ENCODE measurements at regions not wholly inside any gene's neighbourhood (a gene's known extent, or its start where the extent isn't known, plus 50 kb on each side); places are given as distances from the start of the nearest gene placed in this dataset.
"Not testable (repeated sequence)": the region's sequence is repeated elsewhere in the genome, so short reads cannot be mapped to it uniquely, and the experiment has no call there.

GRCh38 chr6:163860287-163861081 lies 446.0 kb downstream of the QKI start:
- H3K4me3 ChIP-seq, result no peak overlapping the region
- DNase-seq (peak in 3 of 4 donors; percentile 21 to 51 (median 23)), ATAC-seq (peak; percentile 19)
- no peak overlapping the region for H3K27ac ChIP-seq
- no peaks in the 10 kb centered on the region for H3K27me3 ChIP-seq
- no peaks in the 10 kb centered on the region for H3K4me1 ChIP-seq
- H3K9me3 ChIP-seq, result no peaks in the 10 kb centered on the region
- intact Hi-C loops (cut with DNase I), result no loop called here
- TF ChIP-seq CTCF (IDR thresholded peaks at IDR 0.05), result no peak
- no peaks in the 10 kb centered on the region for H3K36me3 ChIP-seq

GRCh38 chr6:163858870-163859269 lies 444.4 kb downstream of the QKI start:
- H3K4me3 ChIP-seq; H3K27me3 ChIP-seq; H3K36me3 ChIP-seq; H3K4me1 ChIP-seq; ATAC-seq; DNase-seq; intact Hi-C loops (cut with DNase I); H3K9me3 ChIP-seq; H3K27ac ChIP-seq: not testable (repeated sequence)

- H3K9me3 ChIP-seq, result peaks cover 0 to 4% of the 10 kb centered on the region in 2 donors
- no peaks in the 10 kb centered on the region for H3K27me3 ChIP-seq
- intact Hi-C loops (cut with DNase I), result no loop called here
- DNase-seq (no peak), ATAC-seq (no peak)
- no peaks in the 10 kb centered on the region for H3K36me3 ChIP-seq
- H3K4me3 ChIP-seq, result no peak overlapping the region
- H3K27ac ChIP-seq, result no peak overlapping the region
- TF ChIP-seq CTCF (IDR thresholded peaks at IDR 0.05), result no peak
- no peaks in the 10 kb centered on the region for H3K4me1 ChIP-seq
These were observed 442.9 kb downstream of the QKI start for GRCh38 chr6:163857421-163857820.

- no peak overlapping the region for H3K4me3 ChIP-seq
These were observed 436.4 kb downstream of the QKI start for GRCh38 chr6:163850874-163851273.

GRCh38 chr6:163844761-163845160 lies 430.2 kb downstream of the QKI start:
- Histone ChIP-seq H3K36me3 (no peaks in the 10 kb centered on the region), H3K4me1 (no peaks in the 10 kb centered on the region), H3K9me3 (peaks cover 0 to 8% of the 10 kb centered on the region in 2 donors), H3K27me3 (no peaks in the 10 kb centered on the region), H3K4me3 (no peak overlapping the region), H3K27ac (no peak overlapping the region)
- TF ChIP-seq CTCF (IDR thresholded peaks at IDR 0.05), result no peak
- DNase-seq, result no peak
- no peak for ATAC-seq
- intact Hi-C loops (cut with DNase I), result no loop called here

More at GRCh38 chr6:163850874-163851273, 436.4 kb downstream of the QKI start:
- Histone ChIP-seq H3K4me1 (no peaks in the 10 kb centered on the region), H3K27me3 (no peaks in the 10 kb centered on the region), H3K27ac (no peak overlapping the region), H3K9me3 (peaks cover 0 to 25% of the 10 kb centered on the region in 2 donors), H3K36me3 (no peaks in the 10 kb centered on the region)
- no peak for DNase-seq
- ATAC-seq, result no peak
- intact Hi-C loops (cut with DNase I), result no loop called here
- TF ChIP-seq CTCF (IDR thresholded peaks at IDR 0.05), result no peak

- DNase-seq (no peak), ATAC-seq (no peak)
- H3K36me3 ChIP-seq, result no peaks in the 10 kb centered on the region
- H3K9me3 ChIP-seq, result peaks cover 0 to 8% of the 10 kb centered on the region in 2 donors
- intact Hi-C loops (cut with DNase I), result no loop called here
- no peaks in the 10 kb centered on the region for H3K27me3 ChIP-seq
- no peak overlapping the region for H3K27ac ChIP-seq
- H3K4me3 ChIP-seq, result no peak overlapping the region
- no peak for TF ChIP-seq CTCF (IDR thresholded peaks at IDR 0.05)
- H3K4me1 ChIP-seq, result no peaks in the 10 kb centered on the region
These were observed 429.8 kb downstream of the QKI start for GRCh38 chr6:163844357-163844756.
